SK-N-SH treated with all-trans-retinoic acid at 6 μM for 48 hours (cell line): ENCODE measurements at regions not wholly inside any gene's neighbourhood (a gene's known extent, or its start where the extent isn't known, plus 50 kb on each side); places are given as distances from the start of the nearest gene placed in this dataset.

Source experiments
- ARNTL ChIP-seq: fragments of 450-650 bp; formaldehyde crosslinking; IDR thresholded peaks from 2 replicates; pipeline ENCODE4 v1.5.0; 2020; ENCODE audit warnings: low read depth, mild to moderate bottlenecking, moderate library complexity, borderline replicate concordance
- BACH2 ChIP-seq: fragments of 250-450 bp; sonication (Bioruptor Pico); IDR thresholded peaks from 2 replicates; pipeline ENCODE4 v1.9.0; 2021; ENCODE audit warnings: mild to moderate bottlenecking, borderline replicate concordance
- CREB5 ChIP-seq: fragments of 250-450 bp; sonication (Bioruptor Pico); IDR thresholded peaks from 2 replicates; pipeline ENCODE4 v1.5.1; 2020; ENCODE audit warnings: low read depth, mild to moderate bottlenecking, moderate library complexity
- CSDC2 ChIP-seq: fragments of 250-450 bp; sonication (Bioruptor Pico); IDR thresholded peaks from 2 replicates; pipeline ENCODE4 v1.5.0; 2020; ENCODE audit warnings: mild to moderate bottlenecking, moderate library complexity
- CSRNP3 ChIP-seq: fragments of 250-450 bp; sonication (Bioruptor Pico); IDR thresholded peaks from 2 replicates; pipeline ENCODE4 v1.5.1; 2021; ENCODE audit warnings: mild to moderate bottlenecking, moderate library complexity
- GLIS3 ChIP-seq: fragments of 250-450 bp; sonication (Bioruptor Pico); IDR thresholded peaks from 2 replicates; pipeline ENCODE4 v1.5.0; 2020; ENCODE audit warnings: mild to moderate bottlenecking, moderate library complexity
- ISL1 ChIP-seq: fragments of 250-450 bp; sonication (Bioruptor Pico); IDR thresholded peaks from 2 replicates; pipeline ENCODE4 v2.1.2; 2022; ENCODE audit warnings: mild to moderate bottlenecking, moderate library complexity
- PATZ1 ChIP-seq: fragments of 250-450 bp; sonication (Bioruptor Pico); IDR thresholded peaks from 2 replicates; pipeline ENCODE4 v1.8.0; 2020; ENCODE audit warnings: mild to moderate bottlenecking, moderate library complexity, borderline replicate concordance
- RARB ChIP-seq: fragments of 250-450 bp; sonication (Bioruptor Pico); IDR thresholded peaks from 2 replicates; pipeline ENCODE4 v1.8.0; 2021; ENCODE audit warnings: mild to moderate bottlenecking, moderate library complexity
- SNAI2 ChIP-seq: fragments of 250-450 bp; sonication (Bioruptor Pico); IDR thresholded peaks from 2 replicates; pipeline ENCODE4 v1.5.0; 2020; ENCODE audit warnings: mild to moderate bottlenecking, moderate library complexity
- ZC3H10 ChIP-seq: fragments of 250-450 bp; sonication (Bioruptor Pico); IDR thresholded peaks from 2 replicates; pipeline ENCODE4 v1.5.1; 2021; ENCODE audit warnings: mild to moderate bottlenecking, moderate library complexity
- ZFP30 ChIP-seq: fragments of 450-650 bp; formaldehyde crosslinking; IDR thresholded peaks from 2 replicates; pipeline ENCODE4 v1.5.0; 2022; ENCODE audit warnings: mild to moderate bottlenecking, moderate library complexity
- ZNF70 ChIP-seq: fragments of 450-650 bp; formaldehyde crosslinking; IDR thresholded peaks from 2 replicates; pipeline ENCODE4 v1.5.0; 2020; ENCODE audit warnings: mild to moderate bottlenecking, moderate library complexity
- ZNF8 ChIP-seq: fragments of 450-650 bp; formaldehyde crosslinking; IDR thresholded peaks from 2 replicates; pipeline ENCODE4 v1.5.0; 2020; ENCODE audit warnings: mild to moderate bottlenecking, moderate library complexity

- TF ChIP-seq ZNF70 (CRISPR knock-in tag) (no peak), GLIS3 (CRISPR knock-in tag) (no peak), SNAI2 (CRISPR knock-in tag) (no peak), ZFP30 (CRISPR knock-in tag) (no peak), RARB (CRISPR knock-in tag) (no peak), ARNTL (CRISPR knock-in tag) (no peak), BACH2 (CRISPR knock-in tag) (no peak), ZC3H10 (CRISPR knock-in tag) (no peak), CREB5 (CRISPR knock-in tag) (no peak), ISL1 (CRISPR knock-in tag) (no peak), PATZ1 (no peak), CSDC2 (CRISPR knock-in tag) (no peak), ZNF8 (CRISPR knock-in tag) (no peak), CSRNP3 (CRISPR knock-in tag) (no peak)
These were observed 247.0 kb downstream of the PTBP2 start for GRCh38 chr1:96968541-96968940.
